PC-3 (cell line): ENCODE measurements at regions not wholly inside any gene's neighbourhood (a gene's known extent, or its start where the extent isn't known, plus 50 kb on each side); places are given as distances from the start of the nearest gene placed in this dataset.

Experiments
- ATAC-seq: fragments of 200-7000 bp; cut with Tn5 transposase; 2 replicates; pipeline ENCODE4 v1.9.1; 2020; ENCODE audit warnings: mild to moderate bottlenecking, moderate library complexity
- BruUV-seq: library from RNA; stranded (reverse); fragments of 400-500 nt; replicated peaks from 2 replicates; lab custom pipeline; 2021; lab: Mats Ljungman, UMichigan
- CTCF ChIA-PET: fragments of 300-600 bp; sonication (Branson Sonifier 250); formaldehyde crosslinking; loops from one replicate; lab custom pipeline; 2022; ENCODE audit warnings: antibody characterized with exemption; lab: Charles Lee
- POLR2A ChIA-PET: fragments of 300-600 bp; sonication (Branson Sonifier 250); formaldehyde crosslinking; loops from one replicate; lab custom pipeline; 2022; ENCODE audit warnings: antibody characterized with exemption; ENCODE audit not compliant: unreplicated experiment; lab: Charles Lee
- DNase-seq: peaks from one replicate; pipeline ENCODE4 v3.0.0-alpha.2; 2015
- H2AFZ ChIP-seq: fragments of 300-600 bp; sonication (generic); 2 replicates; pipeline ENCODE4 v1.6.0; 2016; ENCODE audit warnings: antibody characterized with exemption, low read length
- H3F3A ChIP-seq: fragments of 300-600 bp; sonication (generic); one replicate; pipeline ENCODE4 v1.6.0; 2017; ENCODE audit warnings: antibody characterized with exemption, low read length, control low read depth, mild to moderate bottlenecking; ENCODE audit not compliant: unreplicated experiment
- H3K27ac ChIP-seq: fragments of 300-600 bp; sonication (generic); 2 replicates; pipeline ENCODE4 v1.5.1; 2016; ENCODE audit warnings: mild to moderate bottlenecking, low read length
- H3K27me3 ChIP-seq: fragments of 300-600 bp; sonication (generic); 2 replicates; pipeline ENCODE4 v1.6.1; 2016; ENCODE audit warnings: low read length, mixed read lengths
- H3K36me3 ChIP-seq: fragments of 300-600 bp; sonication (generic); 2 replicates; pipeline ENCODE4 v1.6.1; 2016; ENCODE audit warnings: low read depth, mixed run types, low read length, mixed read lengths
- H3K4me1 ChIP-seq: fragments of 300-600 bp; sonication (generic); 2 replicates; pipeline ENCODE4 v1.5.1; 2016; ENCODE audit warnings: low read length; ENCODE audit not compliant: insufficient read depth
- H3K4me2 ChIP-seq: fragments of 300-600 bp; sonication (generic); 2 replicates; pipeline ENCODE4 v1.6.0; 2016; ENCODE audit warnings: low read length
- H3K4me3 ChIP-seq: fragments of 300-600 bp; sonication (generic); 2 replicates; pipeline ENCODE4 v1.5.1; 2016; ENCODE audit warnings: mild to moderate bottlenecking, low read length, mixed read lengths
- H3K79me2 ChIP-seq: fragments of 300-600 bp; sonication (generic); 2 replicates; pipeline ENCODE4 v1.6.1; 2017; ENCODE audit warnings: low read length, mixed read lengths
- H3K9ac ChIP-seq: fragments of 300-600 bp; sonication (generic); 2 replicates; pipeline ENCODE4 v1.6.0; 2016; ENCODE audit warnings: mild to moderate bottlenecking, low read length
- H3K9me2 ChIP-seq: fragments of 300-600 bp; sonication (generic); replicated peaks from 2 replicates; pipeline ENCODE4 v1.6.1; 2016; ENCODE audit warnings: mixed run types, low read length, mixed read lengths
- H3K9me3 ChIP-seq: fragments of 300-600 bp; sonication (generic); 2 replicates; pipeline ENCODE4 v1.6.1; 2016; ENCODE audit warnings: low read length, mixed read lengths
- H4K20me1 ChIP-seq: fragments of 300-600 bp; sonication (generic); 2 replicates; pipeline ENCODE4 v1.6.1; 2016; ENCODE audit warnings: low read length, mixed read lengths
- CTCF ChIP-seq: fragments of 300-600 bp; sonication (generic); conservative IDR thresholded peaks from 2 replicates; pipeline ENCODE4 v1.5.1; 2017; ENCODE audit warnings: antibody characterized with exemption, low read depth, mild to moderate bottlenecking, low read length
- EZH2 ChIP-seq: fragments of 300-600 bp; sonication (generic); IDR thresholded peaks from one replicate; pipeline ENCODE4 v1.6.1; 2017; ENCODE audit warnings: antibody characterized with exemption, mild to moderate bottlenecking, low read length; ENCODE audit not compliant: unreplicated experiment
- EZH2phosphoT487 ChIP-seq: fragments of 300-600 bp; sonication (generic); IDR thresholded peaks from 2 replicates; pipeline ENCODE4 v1.6.1; 2018; ENCODE audit warnings: mild to moderate bottlenecking, antibody characterized with exemption, low read length, borderline replicate concordance
- intact Hi-C: fragments of 100-400 bp; cut with micrococcal nuclease; formaldehyde crosslinking; loops from 2 replicates; pipeline ENCODE4 v1.9.0; 2023

- ChIA-PET CTCF (no interaction called here), POLR2A (no interaction called here)
- H3K4me2 ChIP-seq, result no peak overlapping the region
- H3K9me3 ChIP-seq, result no peaks in the 10 kb centered on the region
- H3K27ac ChIP-seq, result no peak overlapping the region
- H3K4me1 ChIP-seq, result no peaks in the 10 kb centered on the region
- no peaks in the 10 kb centered on the region for H3K79me2 ChIP-seq
- H3K9ac ChIP-seq, result no peak overlapping the region
- TF ChIP-seq CTCF, result no peak
- no peak overlapping the region for H2AFZ ChIP-seq
- DNase-seq, result peak; percentile 26
- no TSS peak for BruUV-seq
- no peaks in the 10 kb centered on the region for H3K9me2 ChIP-seq
- H3K4me3 ChIP-seq, result no peak overlapping the region
- no peaks in the 10 kb centered on the region for H3F3A ChIP-seq
- no peaks in the 10 kb centered on the region for H3K27me3 ChIP-seq
- no peaks in the 10 kb centered on the region for H3K36me3 ChIP-seq
- intact Hi-C loops, result no loop called here
- ATAC-seq, result no peak
- H4K20me1 ChIP-seq, result no peaks in the 10 kb centered on the region
Observed at GRCh38 chr21:28113718-28114117, 879.0 kb downstream of the LTN1 start.

GRCh38 chr21:28112511-28112910 is 880.2 kb downstream of the LTN1 start:
- H3K36me3 ChIP-seq, result no peaks in the 10 kb centered on the region
- H2AFZ ChIP-seq, result no peak overlapping the region
- no peak for DNase-seq
- H3K4me1 ChIP-seq, result no peaks in the 10 kb centered on the region
- H3K4me3 ChIP-seq, result no peak overlapping the region
- no peaks in the 10 kb centered on the region for H3K9me2 ChIP-seq
- no peaks in the 10 kb centered on the region for H3K27me3 ChIP-seq
- ATAC-seq, result no peak
- ChIA-PET POLR2A (no interaction called here), CTCF (no interaction called here)
- intact Hi-C loops, result no loop called here
- no peaks in the 10 kb centered on the region for H3F3A ChIP-seq
- no peaks in the 10 kb centered on the region for H3K79me2 ChIP-seq
- H4K20me1 ChIP-seq, result no peaks in the 10 kb centered on the region
- H3K27ac ChIP-seq, result no peak overlapping the region
- H3K9me3 ChIP-seq, result no peaks in the 10 kb centered on the region
- no peak overlapping the region for H3K4me2 ChIP-seq
- H3K9ac ChIP-seq, result no peak overlapping the region
- BruUV-seq, result no TSS peak
- TF ChIP-seq EZH2 (no peak), EZH2phosphoT487 (no peak), CTCF (no peak)

- ChIA-PET POLR2A (interaction anchor here (0.6 kb wide), 1 partner anchor 149 kb away, joined by 8 read pairs; no protein-coding TSS in a partner anchor), CTCF (no interaction called here)
- no peaks in the 10 kb centered on the region for H3K9me3 ChIP-seq
- H3K36me3 ChIP-seq, result no peaks in the 10 kb centered on the region
- H3K27me3 ChIP-seq, result no peaks in the 10 kb centered on the region
- TF ChIP-seq CTCF (no peak), EZH2 (no peak), EZH2phosphoT487 (no peak)
- no peak overlapping the region for H3K27ac ChIP-seq
- H3K4me1 ChIP-seq, result no peaks in the 10 kb centered on the region
- intact Hi-C loops, result no loop called here
- no peaks in the 10 kb centered on the region for H3K79me2 ChIP-seq
- H3F3A ChIP-seq, result no peaks in the 10 kb centered on the region
- H3K9ac ChIP-seq, result no peak overlapping the region
- H3K9me2 ChIP-seq, result no peaks in the 10 kb centered on the region
- ATAC-seq (no peak), DNase-seq (no peak)
- H4K20me1 ChIP-seq, result no peaks in the 10 kb centered on the region
- no peak overlapping the region for H3K4me3 ChIP-seq
- no peak overlapping the region for H3K4me2 ChIP-seq
- no TSS peak for BruUV-seq
- H2AFZ ChIP-seq, result no peak overlapping the region
Observed at GRCh38 chr21:28111151-28111619, 881.5 kb downstream of the LTN1 start.
